Neural cell (in vitro differentiated cells): ENCODE measurements at regions not wholly inside any gene's neighbourhood (a gene's known extent, or its start where the extent isn't known, plus 50 kb on each side); places are given as distances from the start of the nearest gene placed in this dataset.

Experiments
- H2AFZ ChIP-seq: fragments of 200-600, 300-800 bp; sonication (generic), shearing (Covaris generic); 2 replicates; pipeline ENCODE4 v1.6.0; 2014; ENCODE audit warnings: low read depth, mild to moderate bottlenecking, antibody characterized with exemption, low read length, moderate library complexity
- H3F3A ChIP-seq: fragments of 200-600 bp; shearing (Covaris generic); 2 replicates; pipeline ENCODE4 v1.6.1; 2016; ENCODE audit warnings: mild to moderate bottlenecking, moderate library complexity, mixed read lengths, antibody characterized with exemption, low read length; ENCODE audit not compliant: insufficient read depth, poor library complexity, severe bottlenecking
- H3K27ac ChIP-seq: fragments of 200-600, 300-800 bp; sonication (generic), shearing (Covaris generic); 2 replicates; pipeline ENCODE4 v1.5.1; 2014; ENCODE audit warnings: mild to moderate bottlenecking, low read length, moderate library complexity
- H3K27me3 ChIP-seq: fragments of 300-800, 200-600 bp; sonication (generic), shearing (Covaris generic); 2 replicates; pipeline ENCODE4 v1.6.0; 2014; ENCODE audit warnings: mild to moderate bottlenecking, low read depth, low read length, moderate library complexity; ENCODE audit not compliant: insufficient read depth
- H3K36me3 ChIP-seq: fragments of 300-800, 200-600 bp; sonication (generic), shearing (Covaris generic); 2 replicates; pipeline ENCODE4 v1.5.1; 2014; ENCODE audit warnings: mild to moderate bottlenecking, antibody characterized with exemption, low read length, moderate library complexity; ENCODE audit not compliant: insufficient read depth
- H3K4me2 ChIP-seq: fragments of 300-800, 200-600 bp; sonication (generic), shearing (Covaris generic); 2 replicates; pipeline ENCODE4 v1.6.0; 2014; ENCODE audit warnings: mild to moderate bottlenecking, low read length
- H3K4me3 ChIP-seq: fragments of 300-800, 200-600 bp; sonication (generic), shearing (Covaris generic); 2 replicates; pipeline ENCODE4 v1.5.1; 2014; ENCODE audit warnings: mild to moderate bottlenecking, low read length, moderate library complexity
- H3K79me2 ChIP-seq: fragments of 200-600 bp; shearing (Covaris generic); replicated peaks from 2 replicates; pipeline ENCODE4 v1.6.0; 2014; ENCODE audit warnings: mild to moderate bottlenecking, low read length, moderate library complexity; ENCODE audit not compliant: insufficient read depth
- H3K9ac ChIP-seq: fragments of 300-800, 200-600 bp; sonication (generic), shearing (Covaris generic); 2 replicates; pipeline ENCODE4 v1.6.1; 2016; ENCODE audit warnings: mild to moderate bottlenecking, low read length, mixed read lengths
- H3K9me2 ChIP-seq: fragments of 200-600 bp; shearing (Covaris generic); 2 replicates; pipeline ENCODE4 v1.6.1; 2016; ENCODE audit warnings: mild to moderate bottlenecking, low read length, mixed read lengths; ENCODE audit not compliant: insufficient read depth
- H3K9me3 ChIP-seq: fragments of 200-600, 300-800 bp; sonication (generic), shearing (Covaris generic); 2 replicates; pipeline ENCODE4 v1.6.1; 2016; ENCODE audit warnings: mild to moderate bottlenecking, mixed run types, low read length, moderate library complexity, mixed read lengths
- H4K20me1 ChIP-seq: fragments of 200-600 bp; shearing (Covaris generic); 2 replicates; pipeline ENCODE4 v1.6.1; 2016; ENCODE audit warnings: mild to moderate bottlenecking, mixed run types; ENCODE audit not compliant: insufficient read depth
- EP300 ChIP-seq: fragments of 450-650 bp; conservative IDR thresholded peaks from 2 replicates; pipeline ENCODE4 v1.6.1; 2014; ENCODE audit warnings: antibody characterized with exemption, mild to moderate bottlenecking, moderate library complexity; ENCODE audit not compliant: poor library complexity, severe bottlenecking
- EZH2 ChIP-seq: fragments of 200-600, 300-800 bp; shearing (Covaris generic), sonication (generic); IDR thresholded peaks from 2 replicates; pipeline ENCODE4 v1.6.1; 2014; ENCODE audit warnings: antibody characterized with exemption, low read length, borderline replicate concordance, mild to moderate bottlenecking; ENCODE audit not compliant: insufficient read depth, poor library complexity, severe bottlenecking
- MXI1 ChIP-seq: fragments of 450-650 bp; conservative IDR thresholded peaks from 2 replicates; pipeline ENCODE4 v1.6.1; 2014; ENCODE audit warnings: antibody characterized with exemption, mild to moderate bottlenecking; ENCODE audit not compliant: poor library complexity, severe bottlenecking
- POLR2AphosphoS5 ChIP-seq: IDR thresholded peaks from 2 replicates; pipeline ENCODE4 v1.6.1; 2012
- RAD21 ChIP-seq: fragments of 450-650 bp; conservative IDR thresholded peaks from 2 replicates; pipeline ENCODE4 v1.6.1; 2014; ENCODE audit warnings: antibody characterized with exemption, mild to moderate bottlenecking, moderate library complexity
- SMC3 ChIP-seq: fragments of 450-650 bp; conservative IDR thresholded peaks from 2 replicates; pipeline ENCODE4 v1.6.1; 2014; ENCODE audit warnings: antibody characterized with exemption, mild to moderate bottlenecking, moderate library complexity; ENCODE audit not compliant: poor library complexity
- TAF1 ChIP-seq: IDR thresholded peaks from 2 replicates; pipeline ENCODE4 v1.6.1; 2012; ENCODE audit warnings: low read depth
- TF ChIP-seq, protein P1 (sequence below): fragments of 450-650 bp; IDR thresholded peaks from 2 replicates; pipeline ENCODE4 v1.5.1; 2014; ENCODE audit warnings: antibody characterized with exemption, mild to moderate bottlenecking, moderate library complexity; ENCODE audit not compliant: poor library complexity, severe bottlenecking
- TF ChIP-seq, protein P2 (sequence below): IDR thresholded peaks from 2 replicates; pipeline ENCODE4 v1.6.1; 2012; ENCODE audit warnings: borderline replicate concordance

GRCh38 chr1:101162736-101163735 is 73.8 kb upstream of the S1PR1 start:
- Histone ChIP-seq H3K27ac (no peak overlapping the region), H3K79me2 (no peaks in the 10 kb centered on the region), H3K9me3 (no peaks in the 10 kb centered on the region), H3K36me3 (no peaks in the 10 kb centered on the region), H3F3A (no peaks in the 10 kb centered on the region), H4K20me1 (no peaks in the 10 kb centered on the region), H3K9ac (no peak overlapping the region), H2AFZ (no peak overlapping the region), H3K9me2 (no peaks in the 10 kb centered on the region), H3K4me2 (no peak overlapping the region), H3K4me3 (no peak overlapping the region), H3K27me3 (no peaks in the 10 kb centered on the region)
- no peak for TF ChIP-seq RAD21
- TF ChIP-seq, protein P1, sequence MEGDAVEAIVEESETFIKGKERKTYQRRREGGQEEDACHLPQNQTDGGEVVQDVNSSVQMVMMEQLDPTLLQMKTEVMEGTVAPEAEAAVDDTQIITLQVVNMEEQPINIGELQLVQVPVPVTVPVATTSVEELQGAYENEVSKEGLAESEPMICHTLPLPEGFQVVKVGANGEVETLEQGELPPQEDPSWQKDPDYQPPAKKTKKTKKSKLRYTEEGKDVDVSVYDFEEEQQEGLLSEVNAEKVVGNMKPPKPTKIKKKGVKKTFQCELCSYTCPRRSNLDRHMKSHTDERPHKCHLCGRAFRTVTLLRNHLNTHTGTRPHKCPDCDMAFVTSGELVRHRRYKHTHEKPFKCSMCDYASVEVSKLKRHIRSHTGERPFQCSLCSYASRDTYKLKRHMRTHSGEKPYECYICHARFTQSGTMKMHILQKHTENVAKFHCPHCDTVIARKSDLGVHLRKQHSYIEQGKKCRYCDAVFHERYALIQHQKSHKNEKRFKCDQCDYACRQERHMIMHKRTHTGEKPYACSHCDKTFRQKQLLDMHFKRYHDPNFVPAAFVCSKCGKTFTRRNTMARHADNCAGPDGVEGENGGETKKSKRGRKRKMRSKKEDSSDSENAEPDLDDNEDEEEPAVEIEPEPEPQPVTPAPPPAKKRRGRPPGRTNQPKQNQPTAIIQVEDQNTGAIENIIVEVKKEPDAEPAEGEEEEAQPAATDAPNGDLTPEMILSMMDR: no peak
- no peak for TF ChIP-seq EZH2

GRCh38 chr1:101162300-101162699 is 74.5 kb upstream of the S1PR1 start:
- TF ChIP-seq, protein P1: no peak
- TF ChIP-seq SMC3 (no peak), RAD21 (no peak), TAF1 (no peak), POLR2AphosphoS5 (no peak), MXI1 (no peak), EP300 (no peak), EZH2 (no peak)
- TF ChIP-seq, protein P2, sequence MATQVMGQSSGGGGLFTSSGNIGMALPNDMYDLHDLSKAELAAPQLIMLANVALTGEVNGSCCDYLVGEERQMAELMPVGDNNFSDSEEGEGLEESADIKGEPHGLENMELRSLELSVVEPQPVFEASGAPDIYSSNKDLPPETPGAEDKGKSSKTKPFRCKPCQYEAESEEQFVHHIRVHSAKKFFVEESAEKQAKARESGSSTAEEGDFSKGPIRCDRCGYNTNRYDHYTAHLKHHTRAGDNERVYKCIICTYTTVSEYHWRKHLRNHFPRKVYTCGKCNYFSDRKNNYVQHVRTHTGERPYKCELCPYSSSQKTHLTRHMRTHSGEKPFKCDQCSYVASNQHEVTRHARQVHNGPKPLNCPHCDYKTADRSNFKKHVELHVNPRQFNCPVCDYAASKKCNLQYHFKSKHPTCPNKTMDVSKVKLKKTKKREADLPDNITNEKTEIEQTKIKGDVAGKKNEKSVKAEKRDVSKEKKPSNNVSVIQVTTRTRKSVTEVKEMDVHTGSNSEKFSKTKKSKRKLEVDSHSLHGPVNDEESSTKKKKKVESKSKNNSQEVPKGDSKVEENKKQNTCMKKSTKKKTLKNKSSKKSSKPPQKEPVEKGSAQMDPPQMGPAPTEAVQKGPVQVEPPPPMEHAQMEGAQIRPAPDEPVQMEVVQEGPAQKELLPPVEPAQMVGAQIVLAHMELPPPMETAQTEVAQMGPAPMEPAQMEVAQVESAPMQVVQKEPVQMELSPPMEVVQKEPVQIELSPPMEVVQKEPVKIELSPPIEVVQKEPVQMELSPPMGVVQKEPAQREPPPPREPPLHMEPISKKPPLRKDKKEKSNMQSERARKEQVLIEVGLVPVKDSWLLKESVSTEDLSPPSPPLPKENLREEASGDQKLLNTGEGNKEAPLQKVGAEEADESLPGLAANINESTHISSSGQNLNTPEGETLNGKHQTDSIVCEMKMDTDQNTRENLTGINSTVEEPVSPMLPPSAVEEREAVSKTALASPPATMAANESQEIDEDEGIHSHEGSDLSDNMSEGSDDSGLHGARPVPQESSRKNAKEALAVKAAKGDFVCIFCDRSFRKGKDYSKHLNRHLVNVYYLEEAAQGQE: no peak
- no peaks in the 10 kb centered on the region for H3K36me3 ChIP-seq

More at GRCh38 chr1:101162300-101162699, 74.5 kb upstream of the S1PR1 start:
- Histone ChIP-seq H3K27me3 (no peaks in the 10 kb centered on the region), H3F3A (no peaks in the 10 kb centered on the region), H2AFZ (no peak overlapping the region), H3K9me3 (no peaks in the 10 kb centered on the region), H3K9ac (no peak overlapping the region), H3K9me2 (no peaks in the 10 kb centered on the region), H3K27ac (no peak overlapping the region), H3K4me3 (no peak overlapping the region), H3K79me2 (no peaks in the 10 kb centered on the region), H4K20me1 (no peaks in the 10 kb centered on the region), H3K4me2 (no peak overlapping the region)
